Activated CD8-positive, alpha-beta memory T cell treated with anti-CD3 and anti-CD28 coated beads for 1 hour (primary cell): ENCODE measurements at regions not wholly inside any gene's neighbourhood (a gene's known extent, or its start where the extent isn't known, plus 50 kb on each side); places are given as distances from the start of the nearest gene placed in this dataset.

Experiments
- DNase-seq, 2 donors: peaks; one replicate each; pipeline ENCODE4 v3.0.0-alpha.2; 2020; ENCODE audit warnings: low read depth in 1 of 2; ENCODE audit errors: extremely low read depth in 1 of 2

DNA sequence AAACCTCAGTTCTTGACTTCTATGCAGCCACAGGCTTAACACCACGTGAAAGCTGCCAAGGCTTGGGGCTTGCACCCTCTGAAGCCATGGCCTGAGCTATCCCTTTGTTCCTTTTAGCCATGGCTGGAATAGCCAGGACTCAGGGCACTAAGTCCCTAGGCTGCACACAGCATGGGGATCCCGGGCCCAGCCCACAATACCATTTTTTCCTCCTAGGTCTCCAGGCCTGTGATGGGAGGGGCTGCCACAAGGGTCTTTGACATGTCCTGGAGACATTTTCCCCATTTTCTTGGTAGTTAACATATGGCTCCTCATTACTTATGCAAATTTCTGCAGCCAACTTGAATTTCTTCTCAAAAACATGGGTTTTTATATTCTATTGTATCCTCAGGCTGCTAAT is 619.1 kb downstream of the NYAP2 start:
- DNase-seq: no peak

DNA sequence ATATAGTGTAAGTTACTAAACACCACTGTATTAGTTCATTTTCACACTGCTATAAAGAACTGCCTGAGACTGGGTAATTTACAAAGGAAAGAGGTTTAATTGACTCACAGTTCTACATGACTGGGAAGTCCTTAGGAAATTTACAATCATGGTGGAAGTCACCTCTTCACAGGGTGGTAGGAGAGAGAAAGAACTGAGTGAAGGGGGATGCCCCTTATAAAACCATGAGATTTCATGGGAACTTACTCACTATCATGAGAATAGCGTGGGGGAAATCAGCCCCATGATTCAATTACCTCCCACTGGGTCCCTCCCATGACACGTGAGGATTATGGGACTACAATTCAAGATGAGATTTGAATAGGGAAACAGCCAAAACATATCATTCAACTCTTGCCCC is 618.0 kb downstream of the NYAP2 start:
- no peak for DNase-seq

GRCh38 chr2:226017107-226017506 is 617.6 kb downstream of the NYAP2 start:
- no peak for DNase-seq

GRCh38 chr2:226011716-226012450 is 612.4 kb downstream of the NYAP2 start:
- DNase-seq: no peak

- no peak for DNase-seq
Observed at GRCh38 chr2:226002438-226002837, 602.9 kb downstream of the NYAP2 start.

- DNase-seq: no peak
Observed at GRCh38 chr2:226001716-226002115, 602.2 kb downstream of the NYAP2 start.

DNA sequence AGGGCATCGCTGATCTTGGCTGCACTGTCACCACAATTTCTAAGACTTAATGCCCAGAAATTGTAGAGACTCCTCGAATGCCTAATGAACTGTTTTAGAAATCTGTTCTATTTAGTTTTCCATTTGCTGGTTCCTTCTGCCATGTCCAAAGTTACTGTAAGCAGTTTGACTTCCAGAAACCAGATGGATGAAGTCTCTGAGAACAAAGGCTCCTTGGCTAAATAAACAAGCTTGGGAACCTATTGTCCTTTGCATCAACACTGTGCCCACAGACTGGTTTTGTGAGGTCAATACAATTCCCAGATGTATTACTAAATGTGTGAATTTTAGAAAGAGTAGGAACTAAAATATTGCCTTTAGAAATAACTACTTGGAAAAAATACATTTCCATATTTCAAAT is 600.2 kb downstream of the NYAP2 start:
- no peak for DNase-seq

GRCh38 chr2:225998653-225999052 is 599.1 kb downstream of the NYAP2 start:
- DNase-seq: no peak

GRCh38 chr2:225998116-225998515 is 598.6 kb downstream of the NYAP2 start:
- DNase-seq: no peak

DNA sequence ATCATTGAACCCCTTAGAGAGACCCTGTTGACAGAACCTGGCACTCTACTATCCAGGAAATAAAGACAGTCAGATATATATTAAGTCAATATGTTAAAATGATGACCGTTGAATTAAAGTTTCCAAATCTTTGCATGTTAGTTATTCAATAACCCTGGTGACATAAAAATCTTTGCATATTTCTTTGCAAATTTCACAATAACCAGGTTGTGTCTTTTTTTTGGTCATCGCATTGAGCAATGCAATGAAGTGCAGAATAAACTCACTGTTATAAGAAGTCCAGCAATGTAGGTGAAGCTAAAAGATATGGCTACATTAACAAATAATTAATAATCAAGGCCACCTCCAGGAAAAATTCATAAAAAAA is 596.9 kb downstream of the NYAP2 start:
- no peak for DNase-seq

DNA sequence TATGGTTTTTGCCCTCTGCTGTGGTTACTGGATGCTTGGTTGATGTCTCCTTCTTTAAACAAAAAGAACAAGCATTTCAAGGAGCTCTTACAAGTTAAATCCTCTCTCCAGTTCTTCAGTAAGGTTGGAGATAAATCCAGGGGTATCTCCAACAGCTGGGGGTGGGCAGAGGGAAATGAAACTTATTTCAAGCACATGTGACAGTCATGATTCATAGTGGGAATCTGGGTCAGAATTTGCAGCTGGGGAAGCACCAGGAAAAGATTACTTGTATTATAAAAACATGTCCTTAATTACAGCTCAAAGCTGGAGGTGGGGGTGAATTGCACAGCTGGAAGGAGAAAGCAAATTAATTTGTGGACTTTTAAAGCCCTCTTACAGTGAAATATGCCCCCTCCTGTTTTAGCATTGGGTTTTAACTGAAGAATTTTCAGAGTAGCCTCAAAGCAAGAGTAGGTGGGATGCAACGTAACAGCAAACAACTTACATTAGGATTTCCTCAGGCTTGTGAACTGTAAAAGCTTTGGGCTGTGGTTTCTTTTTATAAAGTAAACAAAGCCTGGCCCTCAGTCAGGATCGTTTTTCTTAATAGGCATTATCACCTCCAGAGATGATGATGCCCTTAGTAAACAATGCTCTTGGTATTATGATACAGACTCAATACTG is 596.4 kb downstream of the NYAP2 start:
- DNase-seq: no peak

DNA sequence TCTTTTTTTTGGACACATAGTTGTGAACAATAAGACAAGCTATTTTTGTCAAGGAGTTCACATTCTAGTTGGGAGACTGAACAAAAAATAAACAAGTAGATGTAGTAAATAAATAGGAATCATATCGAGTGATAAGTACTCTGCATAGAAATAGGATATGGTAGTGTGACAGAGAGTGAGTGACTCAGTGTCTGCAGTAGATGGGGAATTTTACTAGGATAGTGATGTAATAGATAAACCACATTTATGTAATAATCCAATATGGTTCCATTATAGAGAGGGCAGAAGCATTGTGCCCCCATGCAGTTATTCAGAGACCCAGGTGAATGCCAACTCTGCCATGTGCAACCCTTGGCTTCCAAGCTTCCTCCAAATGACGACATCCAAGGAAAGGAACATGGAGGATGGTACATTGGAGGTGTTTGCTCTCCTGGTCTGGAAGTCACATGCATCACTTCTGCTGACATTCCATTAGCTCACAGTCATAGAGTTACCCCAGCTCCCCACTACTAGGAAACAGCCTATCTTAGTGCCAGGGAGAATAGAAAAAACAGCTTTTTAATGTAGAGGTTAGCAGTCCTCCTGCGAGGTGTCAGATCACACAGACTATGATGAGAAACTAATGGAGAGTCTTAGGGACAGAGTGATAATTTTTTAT is 595.4 kb downstream of the NYAP2 start:
- DNase-seq: no peak

DNA sequence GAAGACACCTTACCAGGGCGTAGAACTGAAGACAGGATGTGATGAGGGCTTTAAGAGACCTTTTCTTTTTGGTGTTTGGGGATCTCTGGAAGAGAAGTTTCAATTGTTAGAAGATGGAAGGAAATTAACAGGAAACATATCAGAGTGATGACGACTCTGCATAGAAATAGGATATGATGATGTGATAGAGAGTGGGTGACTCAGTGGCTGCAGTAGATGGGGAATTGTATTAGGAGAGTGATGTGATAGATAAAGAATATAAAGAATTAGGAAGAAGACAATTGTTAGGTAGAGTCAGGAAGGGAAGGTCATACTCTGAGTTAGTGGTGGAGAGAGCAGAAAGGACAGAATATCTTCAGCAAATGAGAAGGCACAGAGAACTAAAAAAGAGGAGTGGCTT is 593.9 kb downstream of the NYAP2 start:
- DNase-seq: no peak

- DNase-seq: no peak
Observed at GRCh38 chr2:225989809-225990208, 590.3 kb downstream of the NYAP2 start.

- no peak for DNase-seq
Observed at GRCh38 chr2:225980372-225980771, 580.9 kb downstream of the NYAP2 start.

GRCh38 chr2:225971433-225971832 is 571.9 kb downstream of the NYAP2 start:
- DNase-seq: no peak

- DNase-seq: no peak
Observed at GRCh38 chr2:225948903-225949302, 549.4 kb downstream of the NYAP2 start.

GRCh38 chr2:225938991-225939390 is 539.5 kb downstream of the NYAP2 start:
- DNase-seq: no peak

GRCh38 chr2:225937625-225938187 is 538.2 kb downstream of the NYAP2 start:
- DNase-seq: no peak

DNA sequence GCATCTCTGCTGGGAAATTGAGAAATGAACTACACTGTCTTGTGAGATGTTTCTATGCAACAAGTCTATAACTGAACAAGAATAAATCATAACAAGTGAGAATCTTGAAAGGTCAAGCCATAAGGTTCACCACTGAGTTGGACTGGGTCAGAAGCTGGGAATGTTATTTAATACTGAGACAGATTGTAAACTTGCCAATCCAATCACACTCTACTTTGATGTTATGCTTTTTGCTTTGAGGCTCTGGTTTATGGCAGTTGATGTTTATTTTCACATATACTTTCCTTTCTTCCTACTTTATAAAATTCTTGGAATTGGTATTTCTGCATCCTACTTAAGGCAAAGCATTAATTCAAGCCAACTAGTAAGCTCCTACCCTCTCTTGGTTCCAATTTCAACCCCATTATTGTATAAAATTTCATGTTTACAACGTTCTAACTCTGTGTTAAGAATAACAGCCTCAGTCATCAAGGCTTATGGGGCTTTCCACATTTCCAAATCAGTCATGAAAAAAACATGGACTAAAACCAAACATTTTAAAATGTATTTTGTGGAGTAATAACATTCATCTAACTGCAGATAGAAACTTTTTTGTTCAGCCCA is 533.4 kb downstream of the NYAP2 start:
- no peak for DNase-seq

DNA sequence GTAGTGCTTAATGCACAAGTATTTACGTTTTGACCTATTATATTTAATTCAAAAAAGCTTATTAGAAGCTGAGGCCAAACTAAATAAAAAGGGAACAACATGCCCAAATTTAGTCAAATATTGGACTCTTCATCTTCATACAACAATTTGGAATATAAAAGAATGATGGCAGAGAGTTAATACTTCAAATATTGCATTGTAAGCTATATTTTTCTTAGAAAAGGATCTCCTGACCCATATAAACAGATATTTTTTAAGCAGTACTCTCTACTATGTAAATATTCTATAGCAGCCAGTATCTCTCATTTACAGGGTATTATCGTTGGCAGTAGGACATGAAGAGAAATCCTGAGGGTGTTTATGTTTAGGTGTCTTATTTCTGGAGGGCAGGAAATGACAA is 531.2 kb downstream of the NYAP2 start:
- DNase-seq: no peak
